Daoy (cell line): ENCODE measurements at regions not wholly inside any gene's neighbourhood (a gene's known extent, or its start where the extent isn't known, plus 50 kb on each side); places are given as distances from the start of the nearest gene placed in this dataset.

Experiments used
- DNase-seq: peaks from one replicate; pipeline ENCODE4 v3.0.0-alpha.2; 2015; ENCODE audit warnings: low read depth

DNA sequence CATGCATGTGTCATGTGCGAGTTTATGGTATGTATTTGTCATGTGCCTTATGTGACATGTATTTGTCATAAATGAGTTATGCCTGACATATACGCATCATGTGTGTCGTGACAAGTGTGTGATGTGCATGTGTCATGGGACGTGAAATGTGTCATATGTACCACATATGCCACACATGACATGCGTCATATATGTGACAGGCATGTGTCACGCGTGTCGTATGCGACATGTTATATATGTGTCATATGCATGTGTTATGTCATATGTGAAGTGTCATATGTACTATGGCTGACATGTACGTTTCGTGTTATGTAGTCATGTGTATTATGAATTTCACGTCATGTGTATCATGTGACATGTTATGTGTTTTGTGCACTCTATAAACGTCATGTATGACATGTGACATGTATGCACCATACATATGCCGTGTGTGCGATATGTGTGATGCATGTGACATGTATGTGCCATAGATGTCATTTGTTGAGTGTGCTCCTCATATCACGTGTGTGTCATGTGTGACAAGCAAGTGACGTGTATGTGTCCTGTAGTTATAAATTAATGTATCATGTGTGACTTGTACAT is 2152.3 kb upstream of the PIK3C3 start:
- DNase-seq: no peak

DNA sequence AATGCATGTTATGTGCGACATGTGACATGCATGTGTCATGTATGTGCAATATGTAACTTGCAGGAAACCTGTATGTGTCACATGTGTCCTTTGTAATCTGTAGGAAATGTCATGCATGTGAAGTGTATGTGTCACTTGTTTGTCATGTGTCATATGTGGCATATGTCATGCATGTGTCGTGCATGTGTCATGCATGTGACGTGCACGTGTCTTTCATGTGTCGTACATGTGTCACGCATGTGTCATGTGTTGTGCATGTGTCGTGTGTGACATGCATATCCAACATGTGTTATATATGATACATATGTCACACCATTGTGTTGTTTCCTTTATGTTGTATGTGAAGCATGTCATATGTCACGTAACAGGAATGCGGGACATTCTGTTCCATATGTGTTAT is 2153.2 kb upstream of the PIK3C3 start:
- no peak for DNase-seq

DNA sequence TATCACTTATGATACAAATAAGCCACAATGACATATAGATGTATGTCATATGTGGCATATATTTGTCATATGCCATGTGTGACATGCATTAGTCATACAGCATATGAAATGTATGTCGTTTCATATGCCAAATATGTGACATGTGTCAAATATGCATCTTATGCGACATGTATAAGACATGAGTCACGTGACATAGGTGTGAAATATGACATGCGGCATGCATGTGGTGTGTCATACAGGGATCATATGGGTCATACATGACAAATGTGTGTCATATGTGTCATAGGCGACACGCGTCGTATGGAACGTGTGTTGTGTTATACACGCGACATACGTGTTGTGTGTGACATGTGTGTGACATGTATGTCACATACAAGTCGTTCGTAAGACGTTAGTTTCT is 2154.0 kb upstream of the PIK3C3 start:
- no peak for DNase-seq

DNA sequence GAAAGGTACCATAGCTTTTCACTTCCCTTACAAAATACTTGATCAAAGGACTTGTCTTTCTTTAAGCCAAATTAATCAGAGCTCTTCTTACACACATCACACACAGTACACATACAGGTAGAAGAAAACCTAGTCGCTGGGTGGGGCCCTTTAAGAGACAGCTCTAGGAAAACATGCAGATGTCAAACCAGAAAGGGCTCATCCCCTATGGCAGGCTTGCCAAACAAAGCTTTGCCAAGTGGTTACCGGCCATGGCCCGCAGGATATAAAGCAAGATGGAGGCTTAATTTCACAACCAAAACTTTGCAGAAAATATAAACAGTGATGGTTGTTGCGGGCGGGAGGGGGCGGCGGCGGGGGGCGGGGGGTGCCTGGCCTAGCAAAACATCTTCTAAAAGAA is 2156.0 kb upstream of the PIK3C3 start:
- DNase-seq: no peak

DNA sequence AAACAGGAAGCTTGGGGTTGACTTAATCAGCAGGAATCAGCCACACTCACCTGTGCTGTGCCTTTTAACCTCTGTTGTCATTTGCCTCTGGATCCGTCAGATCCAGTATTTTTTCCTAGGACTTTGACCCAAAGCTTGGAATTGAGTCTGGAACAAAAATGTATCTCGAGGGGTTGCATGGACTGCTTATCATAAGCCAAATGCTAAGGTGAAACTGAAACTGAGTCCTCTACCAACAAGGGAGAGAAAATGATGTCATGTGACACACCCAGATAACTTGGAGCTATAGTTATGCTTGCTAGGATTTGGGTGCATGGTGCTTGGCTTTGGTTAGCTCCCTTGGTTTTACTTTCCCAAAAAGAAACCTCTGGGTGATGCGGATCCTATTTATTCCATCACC is 2158.6 kb upstream of the PIK3C3 start:
- no peak for DNase-seq

DNA sequence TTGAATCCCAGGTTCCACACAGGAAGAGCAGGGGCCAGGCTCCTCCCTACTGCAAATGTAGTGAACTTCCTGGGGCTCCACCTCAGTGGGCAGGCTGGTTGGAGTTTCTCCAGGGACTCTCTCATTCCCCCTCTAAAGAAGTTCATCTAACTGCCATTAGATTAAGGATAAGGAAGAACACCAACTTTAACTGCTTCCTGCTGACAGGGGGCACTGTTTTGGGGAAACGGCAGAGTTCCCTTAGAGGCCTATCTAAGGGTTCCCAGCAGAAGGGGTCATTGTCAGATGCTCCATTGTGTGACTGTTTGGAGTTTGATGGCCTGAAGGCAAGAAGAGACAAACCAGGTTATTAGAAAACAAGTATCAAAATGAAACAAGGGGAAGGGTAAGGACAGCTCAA is 2159.7 kb upstream of the PIK3C3 start:
- no peak for DNase-seq

DNA sequence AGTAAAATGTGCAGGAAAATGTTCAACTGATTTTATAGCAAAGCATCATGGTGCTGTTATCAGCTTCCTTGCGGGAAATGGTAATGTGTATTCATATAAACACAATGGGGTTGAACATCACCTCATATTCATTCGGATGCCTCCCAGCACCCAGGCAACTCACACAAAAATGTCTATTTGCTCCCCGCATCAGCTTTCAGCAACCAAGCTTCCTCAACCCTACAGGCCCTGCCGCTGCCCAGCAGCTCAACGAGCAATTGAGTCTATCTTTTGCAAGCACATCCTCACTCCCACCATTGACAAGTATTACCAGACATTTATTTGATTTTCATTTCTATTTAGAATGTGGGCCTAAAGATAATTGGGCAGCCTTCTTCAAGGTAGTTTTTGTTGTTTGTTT is 2161.4 kb upstream of the PIK3C3 start:
- no peak for DNase-seq

DNA sequence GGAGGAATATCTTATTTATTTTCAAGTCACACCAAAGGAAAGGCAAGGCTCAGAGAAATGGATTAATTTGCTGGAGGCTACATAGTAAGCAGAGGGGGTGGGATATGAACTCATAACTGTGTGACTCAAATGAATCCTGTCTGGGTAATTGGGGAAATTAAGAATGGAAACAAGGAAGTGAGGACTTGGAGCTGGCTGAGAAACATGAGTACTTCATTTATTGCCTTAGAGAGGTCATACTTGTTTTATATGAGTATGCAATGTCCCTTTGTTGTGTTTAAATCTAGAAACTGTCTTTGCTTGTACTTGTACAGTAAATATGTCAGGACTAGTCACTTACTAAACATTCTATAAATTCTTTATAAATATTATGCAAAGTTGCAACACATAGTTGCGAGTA is 2166.7 kb upstream of the PIK3C3 start:
- no peak for DNase-seq

DNA sequence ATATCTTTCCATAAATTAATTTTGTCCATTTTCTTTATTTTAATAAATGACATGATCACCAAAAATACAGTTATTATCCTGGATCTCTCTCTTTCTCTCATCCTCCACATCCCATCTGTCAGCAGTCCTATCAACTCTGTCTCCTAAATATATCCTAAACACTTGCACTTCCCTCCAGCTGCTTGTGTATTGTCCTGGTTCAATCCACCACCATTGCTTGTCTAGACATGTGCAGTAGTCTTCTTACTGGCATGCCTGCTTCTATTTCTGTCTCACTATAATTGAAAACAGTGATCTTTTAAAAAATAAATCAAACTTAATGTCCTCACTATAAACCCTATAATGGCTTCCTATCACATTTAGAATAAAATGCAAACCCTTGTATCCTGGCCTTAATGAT is 2168.6 kb upstream of the PIK3C3 start:
- no peak for DNase-seq

DNA sequence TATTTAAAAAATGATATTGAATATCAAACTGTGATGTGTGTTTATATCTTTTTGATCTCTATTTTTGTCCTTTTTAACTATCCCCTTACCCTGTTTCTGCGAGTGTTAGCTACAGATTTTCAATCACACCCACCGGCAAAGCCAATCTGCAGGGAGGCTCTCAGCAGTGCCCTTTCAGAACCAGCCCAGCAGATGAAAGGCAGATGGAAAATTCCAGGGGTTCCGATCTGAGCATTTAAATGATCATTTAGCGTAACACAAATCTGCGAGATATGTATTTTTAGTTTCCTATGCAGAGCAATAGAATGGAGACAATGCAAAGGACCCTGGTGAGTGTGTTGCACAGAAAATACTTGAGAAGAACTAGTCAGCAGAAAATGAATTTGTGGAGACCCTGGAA is 2170.5 kb upstream of the PIK3C3 start:
- no peak for DNase-seq

DNA sequence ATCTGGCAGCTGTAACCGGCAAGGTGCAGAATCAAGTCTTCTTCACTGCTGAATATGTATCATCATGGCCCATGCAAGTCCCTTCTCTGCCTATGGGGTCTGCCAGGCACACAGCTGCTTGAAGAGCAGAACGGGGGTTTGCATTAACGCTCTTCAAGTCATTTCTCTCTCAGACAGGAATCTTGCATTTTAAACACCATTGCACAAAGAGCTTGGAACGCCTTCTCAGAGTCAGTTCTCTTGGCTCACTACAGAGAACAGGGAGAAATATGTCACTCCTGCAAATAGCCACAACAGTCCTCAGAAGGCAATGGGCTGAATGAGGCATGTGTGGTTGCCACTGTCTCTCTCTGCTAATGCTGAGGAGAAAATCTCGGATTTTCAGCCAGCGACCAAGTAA is 2173.5 kb upstream of the PIK3C3 start:
- no peak for DNase-seq

DNA sequence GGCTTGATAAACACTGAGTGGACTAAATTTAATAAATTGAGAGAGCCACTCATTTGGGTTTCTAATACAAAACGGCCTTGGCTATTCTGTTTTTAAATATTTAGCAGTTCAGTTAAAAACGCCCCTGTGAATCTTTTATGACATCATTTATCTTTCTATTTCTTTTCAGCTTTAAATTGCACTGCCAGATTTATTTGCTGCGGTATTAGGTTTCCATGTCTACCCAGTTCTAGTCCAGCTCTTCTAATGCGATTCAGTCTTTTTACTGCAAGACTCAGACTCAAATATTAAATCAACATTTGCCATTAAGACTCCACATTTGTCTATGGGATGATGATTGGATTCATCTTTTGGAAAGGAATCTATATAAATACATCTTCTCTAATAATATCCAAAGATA is 2174.3 kb upstream of the PIK3C3 start:
- no peak for DNase-seq

DNA sequence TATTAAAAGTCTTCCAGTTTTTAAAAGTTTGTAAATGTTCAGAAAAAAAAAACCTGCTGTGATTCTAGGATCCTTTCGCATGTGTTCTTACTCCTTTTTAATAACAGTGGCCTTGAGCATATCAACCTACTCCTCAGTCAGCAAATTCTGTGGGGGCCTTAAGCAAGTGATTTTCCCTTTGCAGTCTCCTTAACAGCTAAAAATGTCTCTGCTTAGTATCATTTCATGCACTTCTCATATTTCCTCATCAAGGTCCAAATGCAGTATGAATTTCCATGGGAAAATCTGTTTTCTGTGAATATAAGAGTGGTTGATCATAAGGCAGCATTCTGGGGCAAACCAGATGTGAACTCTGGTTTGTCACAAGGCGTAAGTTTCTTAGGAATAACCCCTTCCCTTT is 2175.1 kb upstream of the PIK3C3 start:
- no peak for DNase-seq

DNA sequence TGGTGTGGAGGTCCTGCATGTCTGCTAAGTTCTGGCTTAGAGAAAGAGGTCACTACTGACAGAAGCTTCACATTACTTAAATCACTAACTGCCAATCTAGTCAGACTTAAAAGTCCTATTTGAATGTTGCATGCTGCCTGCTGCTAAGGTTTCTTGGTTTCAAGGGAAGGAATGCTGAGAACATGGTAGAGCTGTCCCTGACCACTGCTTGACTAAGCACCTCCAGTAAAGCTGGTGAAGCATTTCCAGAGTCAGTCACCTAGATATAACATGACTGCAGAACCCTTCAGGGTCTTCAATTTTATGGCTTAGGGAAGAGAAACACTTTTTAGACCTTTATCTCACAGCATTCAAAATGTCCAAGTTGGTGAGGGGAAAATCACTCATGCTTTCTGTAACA is 2178.3 kb upstream of the PIK3C3 start:
- DNase-seq: no peak

DNA sequence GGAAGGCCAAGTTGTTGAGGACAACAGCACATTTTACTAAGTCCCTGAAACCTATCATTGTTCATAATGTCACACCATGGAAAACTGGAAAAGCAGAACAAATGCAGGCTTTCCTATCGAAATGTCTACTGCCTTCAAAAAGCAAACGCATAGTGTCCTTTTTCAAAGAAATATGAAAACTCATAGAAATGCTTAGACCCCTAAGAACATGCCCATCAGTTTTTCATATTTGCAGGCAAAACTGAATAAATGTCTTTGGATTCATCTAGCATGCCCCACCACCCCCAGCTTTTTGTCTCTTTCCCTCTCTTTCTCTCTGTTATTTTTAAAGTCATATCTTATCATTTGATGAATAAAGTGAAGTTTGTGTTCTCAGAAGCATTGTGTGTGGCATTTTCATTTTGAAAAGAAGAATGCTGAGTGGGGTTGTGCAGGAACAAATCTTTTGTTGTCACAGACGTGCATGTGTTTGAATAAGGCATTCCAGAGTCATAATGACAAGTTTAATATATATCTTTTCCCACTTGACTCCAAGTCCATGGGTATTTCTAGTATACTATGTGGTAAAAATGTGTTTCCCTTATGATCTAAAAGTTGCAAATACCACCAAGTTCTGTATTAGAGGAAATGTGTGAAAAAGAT is 2180.0 kb upstream of the PIK3C3 start:
- DNase-seq: no peak

DNA sequence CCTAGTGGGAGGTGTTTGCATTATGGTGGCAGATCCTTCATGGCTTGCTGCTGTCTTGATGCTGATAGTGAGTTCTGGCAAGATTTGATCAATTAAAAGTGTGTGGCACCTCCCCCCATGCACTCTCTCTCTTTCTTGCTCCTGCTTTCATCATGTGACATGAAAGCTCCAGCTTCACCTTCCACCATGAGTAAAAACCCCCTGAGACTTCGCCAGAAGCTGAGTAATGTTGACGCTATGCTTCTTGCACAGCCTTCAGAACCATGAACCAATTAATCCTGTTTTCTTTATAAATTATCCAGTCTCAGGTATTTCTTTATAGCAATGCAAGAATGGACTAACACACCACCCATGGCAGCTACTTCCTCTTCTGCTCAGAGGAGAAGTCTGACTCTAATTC is 2181.4 kb upstream of the PIK3C3 start:
- DNase-seq: no peak

DNA sequence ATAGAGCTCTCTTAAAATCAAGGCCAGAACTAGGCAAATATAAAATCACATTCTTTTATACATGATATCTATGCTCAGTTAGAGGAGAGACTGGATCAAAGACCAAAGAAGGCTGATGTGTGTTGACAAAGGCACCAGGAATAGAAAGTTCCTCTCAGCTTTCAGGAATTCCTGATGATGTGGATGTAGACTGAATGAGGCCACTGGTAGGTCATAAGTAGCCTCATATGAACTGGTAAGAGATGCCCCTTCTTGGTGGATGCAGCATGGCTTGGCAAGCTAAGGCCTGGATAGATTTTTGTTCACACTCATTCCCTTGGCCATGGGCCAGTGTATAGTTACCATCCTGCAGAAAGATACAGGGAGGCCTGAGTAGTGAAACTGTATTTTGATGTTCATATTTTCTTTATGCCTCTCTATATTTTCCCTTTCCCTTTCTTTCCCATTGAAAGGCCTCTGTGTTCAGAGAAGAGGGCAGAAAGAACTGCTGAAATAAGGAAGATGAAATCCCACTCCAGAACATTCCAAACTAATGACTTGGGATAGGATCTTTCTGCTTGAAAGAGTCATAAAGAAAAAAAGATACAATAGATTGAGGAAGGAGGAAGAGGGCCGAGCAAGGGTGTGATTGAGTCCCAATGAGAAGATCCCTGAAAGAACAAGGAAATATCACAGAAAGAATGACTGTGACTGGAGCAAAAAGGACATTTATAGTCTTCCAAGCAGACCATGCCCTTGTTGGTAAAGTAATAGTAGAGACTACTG is 2182.7 kb upstream of the PIK3C3 start:
- DNase-seq: no peak

DNA sequence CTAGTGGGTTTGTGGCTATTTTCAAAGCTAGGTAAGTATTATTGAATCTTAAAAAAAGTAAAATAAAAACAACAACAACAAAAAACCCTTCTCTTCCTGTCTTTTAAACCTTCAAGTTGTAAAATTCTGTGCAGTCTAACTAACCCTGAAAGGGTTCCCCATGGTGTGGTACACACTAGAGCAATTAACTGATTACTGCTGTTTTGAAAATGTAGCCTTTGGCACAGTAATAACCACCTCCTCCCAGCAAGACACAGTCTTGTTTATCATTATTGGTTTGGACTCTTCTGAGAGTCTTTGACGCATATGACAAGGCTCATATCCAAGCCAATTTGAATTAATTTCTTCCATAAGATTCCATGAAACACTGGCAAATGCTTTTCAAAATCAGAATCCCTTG is 2184.6 kb upstream of the PIK3C3 start:
- DNase-seq: no peak

DNA sequence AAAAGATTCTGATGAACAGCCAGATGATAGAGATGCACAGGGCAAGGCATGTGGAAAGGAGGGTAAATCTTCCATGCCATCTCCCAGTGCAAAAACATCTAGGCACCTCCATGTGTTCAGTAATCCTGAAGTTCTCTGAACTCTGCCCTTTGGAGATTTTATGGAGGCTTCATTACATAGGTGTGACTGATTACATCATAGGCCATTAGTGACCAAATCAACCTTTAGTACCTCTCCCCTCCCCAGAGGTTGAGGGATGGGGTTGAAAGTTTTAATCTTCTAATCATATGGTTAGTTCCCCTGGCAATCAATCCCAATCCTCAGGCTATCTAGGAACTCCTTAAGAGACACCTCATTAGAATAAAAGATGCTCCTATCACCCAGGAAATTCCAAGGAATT is 2190.2 kb upstream of the PIK3C3 start:
- DNase-seq: no peak

DNA sequence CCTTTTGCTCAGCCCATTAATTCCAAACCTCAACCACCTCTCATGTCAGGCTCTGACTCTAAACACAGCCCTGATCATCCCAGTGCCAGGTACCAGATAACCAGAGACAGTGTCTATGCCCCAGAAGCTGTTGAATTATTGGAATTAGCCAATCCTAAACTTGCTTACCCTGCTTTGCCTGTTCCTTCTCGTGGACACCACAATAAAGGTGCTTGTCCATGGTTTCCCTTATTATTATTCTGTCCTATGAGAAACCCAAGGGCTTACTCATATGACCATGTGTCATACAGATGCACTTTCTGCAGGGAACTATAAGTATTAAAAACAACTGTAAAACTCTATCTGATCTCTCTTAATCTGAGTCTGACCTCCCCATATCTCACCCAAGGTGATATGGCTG is 2193.8 kb upstream of the PIK3C3 start:
- no peak for DNase-seq

DNA sequence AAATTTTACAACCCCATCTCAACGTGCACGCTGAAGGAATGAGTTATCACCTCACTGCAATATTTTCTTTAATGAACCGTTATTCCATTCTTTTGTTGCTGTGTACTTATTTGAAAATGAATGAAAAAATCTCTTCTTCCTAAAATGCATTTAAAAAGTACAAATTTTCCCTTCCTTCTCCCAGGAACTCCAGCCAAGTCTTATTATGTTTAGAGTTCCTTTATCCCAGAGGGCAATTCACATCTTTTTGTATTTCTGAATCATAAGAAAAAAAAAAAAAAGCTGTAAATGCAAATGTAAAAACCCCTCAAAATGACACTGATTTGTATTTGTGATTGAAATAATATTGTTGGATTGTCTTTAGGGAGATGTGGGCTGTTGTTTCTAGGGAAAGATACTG is 2194.3 kb upstream of the CELF4 start:
- no peak for DNase-seq

DNA sequence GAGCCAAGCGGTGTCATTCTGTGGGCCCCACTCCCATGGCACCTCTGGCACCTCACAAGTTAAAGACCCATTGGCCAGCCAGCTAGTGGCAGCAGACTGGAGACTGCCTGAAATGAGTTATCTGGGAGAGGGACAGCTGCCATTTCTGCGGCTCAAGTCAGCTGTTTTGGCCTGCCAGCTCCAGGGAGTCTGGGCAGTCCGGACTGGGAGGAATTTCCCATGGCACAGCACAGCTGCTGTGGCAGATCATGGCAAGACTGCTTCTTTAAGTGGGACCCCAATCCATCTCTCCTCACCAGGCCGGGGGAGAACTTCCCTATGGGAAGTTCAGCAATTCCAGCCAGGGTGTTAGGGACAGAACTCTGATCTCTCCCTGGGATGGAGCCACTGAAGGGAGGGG is 2187.6 kb upstream of the CELF4 start:
- no peak for DNase-seq

DNA sequence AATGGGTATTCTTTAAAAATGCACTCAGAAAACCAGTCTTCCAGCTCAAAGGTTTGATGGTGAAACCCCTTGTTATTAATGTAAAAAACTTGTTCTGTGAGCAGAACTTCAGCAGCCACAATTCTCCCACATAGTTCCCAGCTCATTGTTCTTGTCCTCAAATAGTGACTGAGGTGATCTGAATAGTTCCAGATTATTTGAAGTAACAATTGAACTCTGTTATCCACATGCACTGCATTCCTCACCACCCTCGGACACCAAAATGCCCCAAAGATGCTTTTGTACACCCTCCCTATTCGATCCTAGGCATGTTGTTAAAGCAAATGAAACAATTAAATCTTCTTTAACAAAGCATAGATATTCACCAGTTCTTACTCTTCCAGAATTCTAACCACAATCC is 2186.8 kb upstream of the CELF4 start:
- no peak for DNase-seq

DNA sequence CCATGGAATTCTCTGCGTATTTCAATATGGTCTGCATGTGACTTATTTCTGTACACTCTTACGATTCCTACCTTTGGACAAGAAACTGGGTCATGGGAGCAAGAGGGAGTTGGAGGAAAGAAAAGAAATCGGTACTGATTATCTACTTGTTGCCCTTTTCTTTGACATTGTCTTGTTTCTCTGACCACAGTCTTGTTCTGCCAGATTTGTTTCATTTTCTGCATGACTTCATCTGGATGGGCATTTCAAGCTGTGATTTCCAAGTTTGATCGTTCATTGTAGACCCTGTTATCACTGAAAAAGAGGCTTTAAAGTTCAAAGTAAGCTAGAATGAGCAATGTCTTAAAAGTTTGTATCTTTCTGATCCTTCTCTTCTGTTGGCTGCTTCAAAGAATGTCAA is 2186.3 kb upstream of the CELF4 start:
- DNase-seq: no peak
